ENCODE measurements at regions not wholly inside any gene's neighbourhood (a gene's known extent, or its start where the extent isn't known, plus 50 kb on each side); places are given as distances from the start of the nearest gene placed in this dataset.

GRCh38 chr3:26081166-26081565, 291.3 kb downstream of the OXSM start:
- no peak for TF ChIP-seq CTCF (IDR thresholded peaks at IDR 0.05)
- no peak for ATAC-seq
- Mint-ChIP-seq H3K27ac (no peak overlapping the region), H3K36me3 (ENCODE audit: low read depth) (no peaks in the 10 kb centered on the region), H3K4me3 (no peak overlapping the region), H3K27me3 (no peaks in the 10 kb centered on the region), H3K4me1 (ENCODE audit: low read depth) (no peaks in the 10 kb centered on the region), H3K9me3 (no peaks in the 10 kb centered on the region)
- intact Hi-C loops (cut with micrococcal nuclease), result no loop called here
- CTCF ChIA-PET, result no interaction called here
- DNase-seq, result no peak
- POLR2A ChIA-PET, result no interaction called here

DNA sequence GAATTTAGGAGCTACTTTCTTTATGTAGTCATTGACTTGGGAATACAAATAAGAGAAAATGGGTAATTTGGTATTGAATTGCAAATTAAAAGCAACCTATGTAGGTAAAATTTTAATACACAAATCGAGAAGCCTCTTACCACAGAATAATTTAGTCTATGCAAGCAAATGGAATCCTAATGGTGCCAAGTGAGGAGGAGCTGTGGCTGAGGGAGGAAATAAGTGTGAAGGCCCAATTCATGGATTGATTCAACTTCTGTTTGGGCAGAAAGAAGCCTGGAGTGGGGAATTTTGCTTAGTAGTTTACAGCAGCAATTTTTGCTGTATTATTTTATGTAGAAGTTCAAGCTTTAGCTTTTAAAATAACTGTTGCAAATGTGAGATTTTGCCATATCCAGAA, 291.9 kb downstream of the OXSM start:
- POLR2A ChIA-PET, result no interaction called here
- ATAC-seq, result no peak
- TF ChIP-seq CTCF (IDR thresholded peaks at IDR 0.05), result no peak
- no peak for DNase-seq
- intact Hi-C loops (cut with micrococcal nuclease), result no loop called here
- H3K27me3 Mint-ChIP-seq, result no peaks in the 10 kb centered on the region
- no peaks in the 10 kb centered on the region for H3K4me1 Mint-ChIP-seq (ENCODE audit: low read depth)
- peaks cover 3% of the 10 kb centered on the region for H3K9me3 Mint-ChIP-seq
- H3K36me3 Mint-ChIP-seq (ENCODE audit: low read depth), result no peaks in the 10 kb centered on the region
- H3K4me3 Mint-ChIP-seq, result no peak overlapping the region
- CTCF ChIA-PET, result no interaction called here
- H3K27ac Mint-ChIP-seq, result no peak overlapping the region

DNA sequence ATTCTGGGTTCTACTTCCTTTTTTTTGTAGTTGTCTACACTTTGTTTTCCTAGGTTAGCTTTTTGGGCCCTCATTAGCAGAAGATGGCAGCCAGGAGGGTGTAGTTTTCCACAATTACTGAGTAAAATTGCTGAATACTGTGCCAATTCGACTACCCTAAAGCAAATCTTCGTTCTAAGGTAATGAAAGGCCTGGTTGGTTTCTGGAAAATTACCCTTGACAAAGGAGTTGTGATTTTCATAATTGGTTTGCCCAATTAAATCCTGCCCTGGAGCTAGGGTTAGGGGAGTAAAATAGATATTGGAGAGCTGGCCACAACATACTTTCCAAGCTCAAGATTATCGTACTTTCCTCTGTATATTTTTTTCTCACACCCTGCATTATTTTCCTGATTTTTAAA, 293.0 kb downstream of the OXSM start:
- ChIA-PET CTCF (no interaction called here), POLR2A (no interaction called here)
- DNase-seq, result no peak
- Mint-ChIP-seq H3K9me3 (peaks cover 5% of the 10 kb centered on the region), H3K4me3 (no peak overlapping the region), H3K27me3 (no peaks in the 10 kb centered on the region), H3K4me1 (ENCODE audit: low read depth) (no peaks in the 10 kb centered on the region), H3K27ac (no peak overlapping the region), H3K36me3 (ENCODE audit: low read depth) (no peaks in the 10 kb centered on the region)
- TF ChIP-seq CTCF (IDR thresholded peaks at IDR 0.05), result no peak
- no peak for ATAC-seq
- intact Hi-C loops (cut with micrococcal nuclease), result no loop called here

DNA sequence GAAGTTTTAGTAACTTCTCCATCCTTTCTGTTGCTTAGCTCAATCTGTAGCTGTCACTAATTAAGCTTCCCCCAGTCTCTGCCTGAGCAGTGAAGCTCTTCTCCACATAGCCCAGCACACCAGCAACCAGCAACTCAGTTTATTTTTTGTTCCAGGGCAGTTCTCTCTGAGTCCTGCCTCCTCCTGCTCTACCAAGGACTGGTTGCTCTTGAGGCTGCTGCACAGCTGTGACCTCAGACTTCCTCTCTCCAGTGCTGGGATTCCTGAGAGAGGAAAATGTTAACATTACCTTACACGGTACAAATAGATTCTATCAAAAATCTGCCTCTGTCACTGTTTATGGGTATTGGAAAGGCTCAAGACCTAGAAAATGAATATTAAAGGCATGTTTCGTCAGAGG, 294.7 kb downstream of the OXSM start:
- H3K27ac Mint-ChIP-seq, result no peak overlapping the region
- no peaks in the 10 kb centered on the region for H3K36me3 Mint-ChIP-seq (ENCODE audit: low read depth)
- TF ChIP-seq CTCF (IDR thresholded peaks at IDR 0.05), result no peak
- ChIA-PET POLR2A (no interaction called here), CTCF (no interaction called here)
- DNase-seq (no peak), ATAC-seq (no peak)
- H3K9me3 Mint-ChIP-seq, result peaks cover 12% of the 10 kb centered on the region
- H3K27me3 Mint-ChIP-seq, result no peaks in the 10 kb centered on the region
- H3K4me1 Mint-ChIP-seq (ENCODE audit: low read depth), result no peaks in the 10 kb centered on the region
- no peak overlapping the region for H3K4me3 Mint-ChIP-seq
- intact Hi-C loops (cut with micrococcal nuclease), result no loop called here

DNA sequence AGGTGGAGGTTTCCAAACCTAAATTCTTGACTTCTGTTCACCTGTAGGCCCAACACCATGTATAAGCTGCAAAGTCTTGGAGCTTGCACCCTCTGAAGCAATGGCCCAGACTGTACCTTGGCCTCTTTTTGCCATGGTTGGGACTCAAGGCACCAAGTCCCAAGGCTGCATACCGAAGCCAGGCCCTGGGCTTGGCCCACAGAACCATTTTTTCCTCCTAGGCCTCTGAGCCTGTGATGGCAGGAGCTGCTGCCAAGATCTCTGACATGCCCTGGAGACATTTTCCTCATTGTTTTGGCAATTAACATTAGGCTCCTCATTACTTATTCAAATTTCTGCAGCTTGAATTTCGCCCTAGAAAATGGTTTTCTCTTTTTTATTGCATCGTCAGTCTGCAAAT, 297.9 kb downstream of the OXSM start:
- no peak for TF ChIP-seq CTCF (IDR thresholded peaks at IDR 0.05)
- Mint-ChIP-seq H3K4me1 (ENCODE audit: low read depth) (no peaks in the 10 kb centered on the region), H3K27ac (no peak overlapping the region), H3K27me3 (no peaks in the 10 kb centered on the region), H3K36me3 (ENCODE audit: low read depth) (no peaks in the 10 kb centered on the region), H3K4me3 (no peak overlapping the region), H3K9me3 (peaks cover 12% of the 10 kb centered on the region)
- DNase-seq, result no peak
- ChIA-PET CTCF (no interaction called here), POLR2A (no interaction called here)
- ATAC-seq, result no peak
- intact Hi-C loops (cut with micrococcal nuclease), result no loop called here

Measured in activated CD8-positive, alpha-beta T cell treated with anti-CD3 and anti-CD28 coated beads for 36 hours (primary cell).